Activated B cell treated with CpG ODN at 0.5 μM for 24 hours (primary cell): ENCODE measurements at regions not wholly inside any gene's neighbourhood (a gene's known extent, or its start where the extent isn't known, plus 50 kb on each side); places are given as distances from the start of the nearest gene placed in this dataset.

ENCODE experiments used
- ATAC-seq: fragments of 200-7000 bp; cut with Tn5 transposase; one replicate; pipeline ENCODE4 v1.10.0; 2021; ENCODE audit warnings: low read depth, mild to moderate bottlenecking, moderate library complexity
- CTCF ChIA-PET: fragments of 350-600 bp; sonication (Branson Sonifier 250); formaldehyde crosslinking; loops from one replicate; lab custom pipeline; 2021; ENCODE audit warnings: antibody characterized with exemption; lab: Charles Lee
- POLR2A ChIA-PET: fragments of 350-600 bp; sonication (Branson Sonifier 250); formaldehyde crosslinking; loops from one replicate; lab custom pipeline; 2021; ENCODE audit warnings: antibody characterized with exemption; lab: Charles Lee
- DNase-seq: peaks from one replicate; pipeline ENCODE4 v3.0.0; 2022
- H3K27ac Mint-ChIP-seq: one replicate; pipeline ENCODE4 v1.8.0; 2020; ENCODE audit warnings: mixed read lengths
- H3K27me3 Mint-ChIP-seq: one replicate; pipeline ENCODE4 v1.8.0; 2021; ENCODE audit warnings: mixed read lengths
- H3K36me3 Mint-ChIP-seq: one replicate; pipeline ENCODE4 v1.8.0; 2021; ENCODE audit warnings: low read depth, mixed read lengths
- H3K4me1 Mint-ChIP-seq: one replicate; pipeline ENCODE4 v1.8.0; 2021; ENCODE audit warnings: mixed read lengths
- H3K4me3 Mint-ChIP-seq: one replicate; pipeline ENCODE4 v1.8.0; 2020; ENCODE audit warnings: mild to moderate bottlenecking, mixed read lengths
- H3K9me3 Mint-ChIP-seq: one replicate; pipeline ENCODE4 v1.8.0; 2020; ENCODE audit warnings: mixed read lengths
- CTCF ChIP-seq: fragments of 200-600 bp; IDR thresholded peaks from one replicate; pipeline ENCODE4 v1.8.0; 2022; ENCODE audit warnings: antibody characterized with exemption, mild to moderate bottlenecking
- intact Hi-C: fragments of 100-400 bp; cut with micrococcal nuclease; formaldehyde crosslinking; loops from one replicate; pipeline ENCODE4 v1.15.1; 2024

- Mint-ChIP-seq H3K9me3 (no peaks in the 10 kb centered on the region), H3K27ac (no peak overlapping the region), H3K27me3 (peaks cover 8% of the 10 kb centered on the region), H3K36me3 (no peaks in the 10 kb centered on the region), H3K4me3 (no peak overlapping the region), H3K4me1 (peaks cover 8% of the 10 kb centered on the region)
- CTCF ChIA-PET = no interaction called here
- DNase-seq (no peak), ATAC-seq (no peak)
- POLR2A ChIA-PET = no interaction called here
- TF ChIP-seq CTCF = no peak
- intact Hi-C loops = no loop called here
Measured at GRCh38 chr10:1829712-1830111, 92.4 kb upstream of the ADARB2 start.

- H3K9me3 Mint-ChIP-seq = peaks cover 3% of the 10 kb centered on the region
- no peak for TF ChIP-seq CTCF
- CTCF ChIA-PET = no interaction called here
- no peak overlapping the region for H3K27ac Mint-ChIP-seq
- no peak overlapping the region for H3K4me3 Mint-ChIP-seq
- POLR2A ChIA-PET = no interaction called here
- intact Hi-C loops = no loop called here
- DNase-seq (no peak), ATAC-seq (peak; percentile 68)
- peaks cover 9% of the 10 kb centered on the region for H3K4me1 Mint-ChIP-seq
- peaks cover 5% of the 10 kb centered on the region for H3K27me3 Mint-ChIP-seq
- H3K36me3 Mint-ChIP-seq = no peaks in the 10 kb centered on the region
Measured at GRCh38 chr10:1824928-1825327, 87.6 kb upstream of the ADARB2 start.

GRCh38 chr10:1814556-1814955 is 77.2 kb upstream of the ADARB2 start:
- POLR2A ChIA-PET = no interaction called here
- no peak for DNase-seq
- intact Hi-C loops = no loop called here
- Mint-ChIP-seq H3K4me3 (no peak overlapping the region), H3K36me3 (no peaks in the 10 kb centered on the region), H3K9me3 (peaks cover 10% of the 10 kb centered on the region), H3K27ac (no peak overlapping the region), H3K4me1 (no peaks in the 10 kb centered on the region), H3K27me3 (peaks cover 2% of the 10 kb centered on the region)
- no peak for ATAC-seq
- no peak for TF ChIP-seq CTCF
- CTCF ChIA-PET = no interaction called here

GRCh38 chr10:1809139-1809741 is 71.9 kb upstream of the ADARB2 start:
- Mint-ChIP-seq H3K4me3 (no peak overlapping the region), H3K36me3 (no peaks in the 10 kb centered on the region), H3K27me3 (peaks cover 4% of the 10 kb centered on the region), H3K4me1 (no peaks in the 10 kb centered on the region), H3K27ac (no peak overlapping the region), H3K9me3 (no peaks in the 10 kb centered on the region)
- no peak for DNase-seq
- no peak for TF ChIP-seq CTCF
- ChIA-PET CTCF (no interaction called here), POLR2A (no interaction called here)
- intact Hi-C loops = no loop called here
- no peak for ATAC-seq

GRCh38 chr10:1807924-1808323 is 70.6 kb upstream of the ADARB2 start:
- TF ChIP-seq CTCF = no peak
- Mint-ChIP-seq H3K4me1 (no peaks in the 10 kb centered on the region), H3K36me3 (no peaks in the 10 kb centered on the region), H3K27ac (no peak overlapping the region), H3K4me3 (no peak overlapping the region), H3K9me3 (no peaks in the 10 kb centered on the region), H3K27me3 (peaks cover 4% of the 10 kb centered on the region)
- intact Hi-C loops = no loop called here
- ChIA-PET POLR2A (no interaction called here), CTCF (no interaction called here)
- DNase-seq (no peak), ATAC-seq (no peak)
